HL-60 (cell line): ENCODE measurements at regions not wholly inside any gene's neighbourhood (a gene's known extent, or its start where the extent isn't known, plus 50 kb on each side); places are given as distances from the start of the nearest gene placed in this dataset.

ENCODE experiments used
- DNase-seq, 2 experiments: peaks; one replicate each; pipeline ENCODE4 v3.0.0-alpha.2; 2010 to 2020; ENCODE audit warnings: low read depth in 1 of 2, low spot score in 1 of 2
- H3K27ac ChIP-seq: fragments of 250-450 bp; sonication (Bioruptor Pico); replicated peaks from 2 replicates; pipeline ENCODE4 v1.5.1; 2020; ENCODE audit warnings: mild to moderate bottlenecking, moderate library complexity
- H3K27me3 ChIP-seq: fragments of 250-450 bp; sonication (Bioruptor Pico); 2 replicates; pipeline ENCODE4 v1.5.1; 2021; ENCODE audit warnings: mild to moderate bottlenecking, moderate library complexity; ENCODE audit not compliant: insufficient read depth, poor library complexity, severe bottlenecking
- H3K4me3 ChIP-seq: replicated peaks from 2 replicates; pipeline ENCODE4 v1.5.1; 2011; ENCODE audit warnings: mild to moderate bottlenecking, control low read depth, low read length; ENCODE audit not compliant: insufficient read depth
- CTCF ChIP-seq: IDR thresholded peaks from one replicate; pipeline ENCODE4 v1.5.1; 2011; ENCODE audit warnings: low read length, control low read depth, inconsistent platforms; ENCODE audit not compliant: insufficient read depth
- GABPA ChIP-seq: IDR thresholded peaks from 2 replicates; pipeline ENCODE4 v1.6.1; 2012; ENCODE audit warnings: low read depth
- POLR2AphosphoS5 ChIP-seq: IDR thresholded peaks from 2 replicates; pipeline ENCODE4 v1.6.1; 2012; ENCODE audit warnings: low read depth
- REST ChIP-seq: IDR thresholded peaks from 2 replicates; pipeline ENCODE4 v1.6.1; 2012; ENCODE audit warnings: low read depth; ENCODE audit not compliant: insufficient replicate concordance
- SPI1 ChIP-seq: IDR thresholded peaks from 2 replicates; pipeline ENCODE4 v1.6.1; 2012; ENCODE audit warnings: low read depth, mild to moderate bottlenecking, borderline replicate concordance

GRCh38 chr4:59409647-59410046, 1790.5 kb upstream of the ADGRL3 start:
- Histone ChIP-seq H3K27me3 (no peaks in the 10 kb centered on the region), H3K4me3 (no peak overlapping the region), H3K27ac (no peak overlapping the region)
- no peak for DNase-seq
- no peak for TF ChIP-seq GABPA
- TF ChIP-seq CTCF: no peak
- no peak for TF ChIP-seq POLR2AphosphoS5
- no peak for TF ChIP-seq REST
- TF ChIP-seq SPI1: no peak

GRCh38 chr4:59412739-59413138, 1787.4 kb upstream of the ADGRL3 start:
- no peak overlapping the region for H3K27ac ChIP-seq
- no peaks in the 10 kb centered on the region for H3K27me3 ChIP-seq
- DNase-seq: no peak
- no peak overlapping the region for H3K4me3 ChIP-seq
- TF ChIP-seq GABPA (no peak), SPI1 (no peak), POLR2AphosphoS5 (no peak), CTCF (no peak), REST (no peak)

- DNase-seq: no peak
- no peak overlapping the region for H3K27ac ChIP-seq
- TF ChIP-seq POLR2AphosphoS5 (no peak), GABPA (no peak), REST (no peak), CTCF (no peak), SPI1 (no peak)
- no peak overlapping the region for H3K4me3 ChIP-seq
- H3K27me3 ChIP-seq: no peaks in the 10 kb centered on the region
Observed at GRCh38 chr4:59455751-59456150, 1744.4 kb upstream of the ADGRL3 start.
